Fibroblast of villous mesenchyme (primary cell): ENCODE measurements at regions not wholly inside any gene's neighbourhood (a gene's known extent, or its start where the extent isn't known, plus 50 kb on each side); places are given as distances from the start of the nearest gene placed in this dataset.

ENCODE experiments used
- DNase-seq: peaks from one replicate; pipeline ENCODE4 v3.0.0-alpha.2; 2010; ENCODE audit warnings: low read depth
- H3K4me3 ChIP-seq: 2 replicates; pipeline ENCODE4 v1.5.1; 2011; ENCODE audit warnings: low read depth, mild to moderate bottlenecking, low read length
- TF ChIP-seq, protein P1 (sequence below): IDR thresholded peaks from 2 replicates; pipeline ENCODE4 v1.5.1; 2012; ENCODE audit warnings: low read depth, mild to moderate bottlenecking, low read length; ENCODE audit not compliant: insufficient read depth

DNA sequence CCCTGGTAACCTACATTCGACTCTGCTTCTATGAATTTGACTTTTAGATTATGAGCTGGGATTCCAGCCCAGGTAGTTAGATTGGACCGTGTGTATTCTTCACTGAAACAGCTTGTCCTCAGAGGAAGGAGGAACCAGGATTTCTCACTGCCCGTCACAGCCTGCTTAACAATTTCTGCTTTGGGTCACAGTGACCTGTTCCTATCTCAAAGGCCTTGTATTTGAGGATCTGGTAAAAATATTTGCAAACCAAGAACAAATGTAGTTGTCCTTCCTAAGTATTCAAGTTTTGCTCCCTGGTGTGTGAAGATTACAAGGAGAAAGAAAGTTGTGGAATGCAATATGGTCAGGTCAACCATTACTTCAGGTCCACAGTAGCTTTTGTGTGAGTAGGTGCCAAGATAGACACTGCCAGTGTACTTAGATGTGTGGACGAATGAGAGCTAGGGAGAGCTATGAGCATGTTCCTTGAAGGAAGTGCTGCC lies 55.1 kb downstream of the KIF4B start:
- DNase-seq: no peak
- TF ChIP-seq, protein P1, sequence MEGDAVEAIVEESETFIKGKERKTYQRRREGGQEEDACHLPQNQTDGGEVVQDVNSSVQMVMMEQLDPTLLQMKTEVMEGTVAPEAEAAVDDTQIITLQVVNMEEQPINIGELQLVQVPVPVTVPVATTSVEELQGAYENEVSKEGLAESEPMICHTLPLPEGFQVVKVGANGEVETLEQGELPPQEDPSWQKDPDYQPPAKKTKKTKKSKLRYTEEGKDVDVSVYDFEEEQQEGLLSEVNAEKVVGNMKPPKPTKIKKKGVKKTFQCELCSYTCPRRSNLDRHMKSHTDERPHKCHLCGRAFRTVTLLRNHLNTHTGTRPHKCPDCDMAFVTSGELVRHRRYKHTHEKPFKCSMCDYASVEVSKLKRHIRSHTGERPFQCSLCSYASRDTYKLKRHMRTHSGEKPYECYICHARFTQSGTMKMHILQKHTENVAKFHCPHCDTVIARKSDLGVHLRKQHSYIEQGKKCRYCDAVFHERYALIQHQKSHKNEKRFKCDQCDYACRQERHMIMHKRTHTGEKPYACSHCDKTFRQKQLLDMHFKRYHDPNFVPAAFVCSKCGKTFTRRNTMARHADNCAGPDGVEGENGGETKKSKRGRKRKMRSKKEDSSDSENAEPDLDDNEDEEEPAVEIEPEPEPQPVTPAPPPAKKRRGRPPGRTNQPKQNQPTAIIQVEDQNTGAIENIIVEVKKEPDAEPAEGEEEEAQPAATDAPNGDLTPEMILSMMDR: no peak
- H3K4me3 ChIP-seq: no peak overlapping the region

DNA sequence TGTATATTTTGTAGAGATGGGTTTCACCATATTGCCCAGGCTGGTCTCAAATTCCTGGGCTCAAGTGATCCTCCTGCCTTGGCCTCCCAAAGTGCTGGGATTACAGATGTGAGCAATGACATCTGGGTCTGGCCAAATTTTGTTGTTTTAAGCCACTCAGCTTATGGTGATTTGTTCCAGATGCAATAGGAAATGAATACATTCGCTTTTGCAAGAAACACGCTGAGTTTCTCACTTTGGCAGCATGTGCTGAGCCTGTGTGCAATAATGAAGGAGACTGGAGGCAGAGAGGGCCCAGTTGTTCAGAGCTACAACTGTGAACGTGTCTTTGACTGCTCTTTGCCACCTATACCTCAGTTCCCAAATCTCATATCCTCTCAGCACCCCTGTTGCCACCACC lies 56.4 kb downstream of the KIF4B start:
- H3K4me3 ChIP-seq: no peak overlapping the region
- TF ChIP-seq, protein P1: no peak
- no peak for DNase-seq

DNA sequence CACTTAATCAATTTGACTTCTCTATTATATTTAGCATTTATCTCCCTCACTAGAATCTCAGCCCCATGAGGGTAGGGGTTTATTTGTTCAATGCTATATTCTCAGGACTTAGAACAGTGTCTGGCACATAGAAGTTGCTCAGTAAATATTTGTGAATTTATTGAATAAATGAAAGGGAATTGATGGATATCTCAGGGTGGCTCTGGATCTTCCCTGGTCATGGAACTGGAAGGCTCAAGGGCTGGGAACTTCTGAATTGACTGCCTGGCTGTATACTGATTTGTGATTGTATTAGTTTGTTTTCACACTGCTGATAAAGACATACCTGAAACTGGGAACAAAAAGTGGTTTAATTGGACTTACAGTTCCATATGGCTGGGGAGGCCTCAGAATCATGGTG lies 57.2 kb downstream of the KIF4B start:
- no peak overlapping the region for H3K4me3 ChIP-seq
- DNase-seq: no peak
- TF ChIP-seq, protein P1: no peak

DNA sequence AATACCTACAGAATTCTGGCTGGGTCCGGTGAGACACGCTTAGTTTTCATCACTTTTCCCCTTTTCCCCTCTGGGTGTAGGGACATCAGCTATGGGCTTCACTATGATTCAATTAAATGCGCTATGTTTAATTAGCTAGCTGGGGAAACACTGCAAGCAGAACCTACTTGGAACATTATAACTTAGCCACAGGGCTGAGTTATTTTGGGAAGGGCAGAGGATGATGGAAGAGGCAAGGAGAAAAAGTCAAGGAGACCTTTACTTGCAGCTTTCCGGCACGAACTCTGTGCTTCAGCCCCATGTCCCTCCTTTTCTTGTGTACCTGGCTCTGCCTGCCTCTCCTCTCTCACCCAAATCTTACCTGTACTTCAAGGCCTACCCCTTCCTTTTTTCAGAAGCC lies 62.8 kb downstream of the KIF4B start:
- H3K4me3 ChIP-seq: no peak overlapping the region
- no peak for DNase-seq
- TF ChIP-seq, protein P1: no peak

DNA sequence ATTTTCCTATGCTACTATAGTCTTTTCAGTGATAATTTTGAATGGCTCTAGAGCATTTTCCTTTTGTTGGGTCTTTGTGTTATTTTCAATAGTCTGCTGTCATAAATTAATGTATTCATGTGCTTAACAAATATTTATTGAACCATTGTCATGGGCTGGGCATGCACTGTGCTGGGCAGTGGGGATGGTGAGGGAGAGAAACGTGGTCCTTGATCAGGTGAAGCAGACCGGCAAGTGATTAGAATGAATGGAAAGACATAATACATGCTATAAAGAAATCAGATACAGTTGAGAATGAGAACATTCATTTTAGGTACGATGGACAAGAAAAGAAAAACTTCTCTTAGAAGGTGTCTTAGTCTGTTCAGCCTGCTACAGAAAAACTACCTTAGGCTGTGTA lies 66.1 kb downstream of the KIF4B start:
- TF ChIP-seq, protein P1: no peak
- DNase-seq: no peak
- H3K4me3 ChIP-seq: no peak overlapping the region

DNA sequence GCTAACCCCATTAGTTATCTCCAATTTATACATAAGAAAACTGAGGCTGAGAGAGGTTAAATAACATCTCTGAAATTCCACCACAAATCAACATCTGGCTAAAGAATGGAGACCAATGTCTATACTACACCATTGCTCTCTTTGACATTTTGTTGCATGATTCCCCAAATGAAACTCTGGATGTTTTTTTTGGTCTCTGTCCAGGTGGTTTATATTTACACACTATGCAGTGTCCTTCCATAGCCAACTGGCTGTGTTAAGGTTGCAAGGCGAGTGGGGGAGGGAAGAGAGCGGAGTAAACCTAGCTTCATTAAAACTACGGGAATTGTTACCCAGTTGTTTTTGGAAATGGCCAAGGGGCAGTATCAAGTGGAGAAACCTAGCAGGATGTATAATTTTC lies 67.2 kb downstream of the KIF4B start:
- no peak overlapping the region for H3K4me3 ChIP-seq
- DNase-seq: peak; percentile 44

DNA sequence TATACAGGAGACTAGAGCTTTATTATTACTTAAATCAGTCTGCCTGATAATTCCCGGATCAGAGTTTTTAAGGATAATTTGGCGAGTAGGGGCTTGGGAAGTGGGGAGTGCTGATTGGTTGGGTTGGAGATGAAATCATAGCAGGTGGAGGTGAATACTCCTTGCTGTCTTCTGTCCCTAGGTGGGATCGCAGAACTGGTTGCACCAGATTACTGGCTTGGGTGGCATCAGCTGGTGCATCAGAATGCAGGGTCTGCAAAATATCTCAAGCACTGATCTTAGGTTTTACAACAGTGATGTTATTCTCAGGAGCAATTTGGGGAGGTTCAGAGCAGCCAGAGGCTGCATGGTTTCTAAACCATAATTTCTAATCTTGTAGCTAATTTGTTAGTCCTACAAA lies 68.1 kb downstream of the KIF4B start:
- H3K4me3 ChIP-seq: no peak overlapping the region
- TF ChIP-seq, protein P1: no peak
- DNase-seq: no peak

More for the DNA sequence above, 67.2 kb downstream of the KIF4B start:
- TF ChIP-seq, protein P1: no peak
